H54 (cell line): ENCODE measurements at regions not wholly inside any gene's neighbourhood (a gene's known extent, or its start where the extent isn't known, plus 50 kb on each side); places are given as distances from the start of the nearest gene placed in this dataset.
"Not testable (repeated sequence)": the region's sequence is repeated elsewhere in the genome, so short reads cannot be mapped to it uniquely, and the experiment has no call there.

Experiments used
- DNase-seq: peaks from one replicate; pipeline ENCODE4 v3.0.0; 2011; ENCODE audit warnings: low spot score, mixed read lengths; ENCODE audit not compliant: insufficient read length
- FAIRE-seq: peaks from 3 replicates; lab custom pipeline; 2011; peaks lifted over from hg19 to GRCh38; lab: Jason Lieb, UNC
- POLR2A ChIP-seq: IDR thresholded peaks from 2 replicates; pipeline ENCODE4 v1.6.1; 2011; ENCODE audit warnings: low read depth, mild to moderate bottlenecking, low read length

DNA sequence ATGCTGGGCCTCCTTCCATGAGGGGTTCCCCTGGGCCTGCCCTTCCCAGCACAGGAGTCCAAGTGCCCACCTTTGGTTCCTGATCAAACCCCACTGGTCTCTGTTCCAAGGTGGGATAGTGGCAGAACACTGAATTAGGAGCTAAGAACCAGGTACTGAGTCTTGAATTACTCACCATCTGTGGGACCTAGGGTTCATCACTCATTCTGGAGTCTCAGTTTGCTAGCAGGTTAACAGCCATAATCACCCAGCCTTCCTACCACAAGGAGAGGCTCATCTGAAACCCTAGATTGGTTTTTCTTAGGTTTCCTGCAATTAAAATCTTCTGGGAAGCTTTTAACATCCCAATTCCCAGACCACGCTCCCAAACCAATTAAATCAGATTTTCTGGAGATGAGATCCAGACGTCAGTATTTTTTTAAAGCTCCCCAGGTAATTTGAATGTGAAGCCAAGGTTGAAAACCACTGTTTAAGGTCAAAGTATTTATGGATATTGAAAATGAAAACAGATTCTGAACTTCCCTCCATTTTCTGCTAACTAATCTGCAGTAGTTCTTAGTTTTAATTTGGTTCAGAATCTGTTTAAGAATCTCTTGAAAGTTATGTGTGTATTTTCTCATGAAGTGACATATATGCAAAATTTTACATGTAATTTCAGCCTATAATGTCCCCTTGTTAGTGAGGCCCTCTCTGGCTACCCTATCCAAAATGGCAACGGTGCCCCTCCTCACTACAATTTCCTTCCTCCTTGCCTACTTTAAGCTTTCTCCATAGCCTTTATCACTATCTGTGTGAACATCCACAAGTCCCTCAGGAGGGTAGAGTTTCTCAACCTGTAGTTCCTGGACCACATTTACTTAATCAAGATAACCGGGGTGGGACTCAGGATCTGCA is 166.5 kb upstream of the CXCR4 start:
- TF ChIP-seq POLR2A: no peak
- FAIRE-seq (no peak), DNase-seq (no peak)

DNA sequence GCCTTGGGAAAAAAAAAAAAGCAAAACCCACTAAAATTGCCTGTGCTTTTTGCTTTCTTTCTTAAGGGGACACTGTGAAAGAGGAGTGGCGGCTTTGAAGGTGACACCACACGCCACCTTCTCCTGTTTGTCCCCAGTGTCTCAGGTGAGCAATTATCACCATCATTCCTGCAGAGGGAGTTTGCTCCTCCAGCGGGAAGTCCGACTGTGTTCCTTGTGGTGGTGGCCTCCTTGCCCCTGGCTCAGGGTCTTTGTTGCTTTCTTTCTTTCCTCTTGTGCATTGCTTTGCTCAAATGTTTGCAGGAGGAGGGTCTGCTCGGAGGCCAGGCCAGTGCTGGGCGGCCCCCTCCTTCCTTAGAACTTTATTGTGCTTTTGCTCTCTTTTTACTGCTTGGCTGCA is 164.3 kb upstream of the CXCR4 start:
- DNase-seq (no peak), FAIRE-seq (no peak)
- TF ChIP-seq POLR2A: no peak

DNA sequence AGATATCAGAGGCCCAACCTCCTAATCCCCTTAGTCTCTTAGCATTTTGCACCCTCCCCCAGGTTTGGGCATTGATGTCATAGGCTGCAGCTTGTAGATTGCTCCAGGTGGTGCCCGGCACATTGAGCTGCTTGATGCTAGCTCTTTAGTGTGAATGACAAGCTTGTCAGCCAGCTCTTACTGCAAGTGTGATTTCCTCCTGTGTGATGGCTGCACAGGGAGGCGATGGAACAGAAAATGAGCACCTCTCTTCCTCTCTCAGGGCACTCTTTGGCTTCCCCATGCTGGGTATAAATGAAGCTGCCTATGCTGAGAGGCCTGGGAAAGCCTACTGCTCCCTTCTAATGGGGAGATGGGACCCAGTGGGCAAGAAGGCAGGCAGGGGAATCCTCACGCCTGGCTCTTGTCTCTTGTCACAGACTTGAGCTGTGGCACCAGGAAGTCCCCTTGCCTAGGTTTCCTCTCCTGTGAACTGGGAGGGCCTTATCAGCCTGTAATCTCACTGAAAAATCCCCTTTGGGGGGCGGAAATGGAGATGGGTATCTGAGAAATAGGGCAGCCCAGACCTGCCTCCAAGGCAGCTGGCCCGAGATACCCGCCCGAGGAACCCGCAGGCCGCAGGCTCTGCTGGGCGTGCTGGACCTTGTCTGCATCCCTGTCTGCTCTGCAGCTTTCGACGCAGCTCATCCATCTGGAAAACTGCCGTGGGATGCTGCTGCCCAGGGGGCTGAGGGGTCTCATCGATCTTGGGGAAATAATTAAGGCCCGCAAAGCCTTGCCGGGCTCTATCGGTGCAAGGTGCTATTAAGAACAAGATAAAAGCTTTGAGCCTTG is 163.5 kb upstream of the CXCR4 start:
- no peak for TF ChIP-seq POLR2A
- FAIRE-seq (no peak), DNase-seq (no peak)

DNA sequence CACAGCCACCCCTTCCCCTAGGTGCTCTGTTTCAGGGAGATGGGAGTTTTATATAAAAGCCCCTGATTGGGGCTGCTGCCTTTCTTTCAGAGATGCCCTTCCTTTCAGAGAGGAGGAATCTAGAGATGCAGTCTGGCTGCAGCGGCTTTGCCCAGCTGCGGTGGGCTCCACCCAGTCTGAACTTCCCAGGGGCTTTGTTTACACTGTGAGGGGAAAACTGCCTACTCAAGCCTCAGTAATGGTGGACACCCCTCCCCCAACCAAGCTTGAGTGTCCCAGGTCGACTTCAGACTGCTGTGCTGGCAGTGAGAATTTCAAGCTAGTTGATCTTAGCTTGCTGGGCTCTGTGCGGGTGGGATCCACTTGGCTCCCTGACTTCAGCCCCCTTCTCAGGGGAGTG is 148.4 kb upstream of the CXCR4 start:
- not testable (repeated sequence) for DNase-seq, FAIRE-seq

DNA sequence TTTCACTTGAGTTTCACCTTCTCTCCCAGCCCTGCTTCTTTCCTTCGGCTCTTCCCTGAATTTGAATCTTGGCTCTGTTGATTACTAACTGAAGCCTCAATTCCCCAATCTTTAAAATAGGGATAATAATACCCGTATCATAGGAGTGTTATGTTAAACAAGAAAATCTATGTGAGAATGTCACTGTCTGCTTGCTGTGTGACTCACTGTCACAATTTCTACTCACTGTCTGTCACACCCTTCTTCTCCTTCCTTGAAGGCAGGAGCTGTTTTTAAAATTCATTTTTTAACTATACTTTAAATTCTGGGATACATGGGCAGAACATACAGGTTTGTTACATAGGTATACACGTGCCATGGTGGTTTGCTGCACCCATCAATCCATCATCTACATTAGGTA is 141.6 kb upstream of the CXCR4 start:
- TF ChIP-seq POLR2A: no peak
- DNase-seq (no peak), FAIRE-seq (no peak)

DNA sequence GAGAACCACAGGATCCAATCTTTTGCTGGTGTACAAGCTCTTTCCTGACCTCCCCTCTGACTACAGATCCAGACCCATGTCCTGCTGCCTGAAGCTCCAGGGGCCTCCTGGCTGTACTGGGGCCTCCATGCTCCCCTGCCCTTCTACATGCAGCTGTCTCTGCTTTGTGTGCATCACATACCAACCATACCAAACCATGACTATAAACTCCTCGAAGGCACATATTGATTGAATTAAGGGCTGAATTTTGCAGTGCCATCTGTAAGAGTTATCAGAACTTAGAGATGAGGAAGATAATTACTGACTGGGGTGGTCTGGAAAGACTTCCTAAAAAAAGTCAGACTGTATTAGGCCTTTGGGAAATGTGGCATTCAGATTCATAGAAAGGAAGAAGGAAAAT is 139.9 kb upstream of the CXCR4 start:
- TF ChIP-seq POLR2A: no peak
- no peak for DNase-seq
- FAIRE-seq: no peak

DNA sequence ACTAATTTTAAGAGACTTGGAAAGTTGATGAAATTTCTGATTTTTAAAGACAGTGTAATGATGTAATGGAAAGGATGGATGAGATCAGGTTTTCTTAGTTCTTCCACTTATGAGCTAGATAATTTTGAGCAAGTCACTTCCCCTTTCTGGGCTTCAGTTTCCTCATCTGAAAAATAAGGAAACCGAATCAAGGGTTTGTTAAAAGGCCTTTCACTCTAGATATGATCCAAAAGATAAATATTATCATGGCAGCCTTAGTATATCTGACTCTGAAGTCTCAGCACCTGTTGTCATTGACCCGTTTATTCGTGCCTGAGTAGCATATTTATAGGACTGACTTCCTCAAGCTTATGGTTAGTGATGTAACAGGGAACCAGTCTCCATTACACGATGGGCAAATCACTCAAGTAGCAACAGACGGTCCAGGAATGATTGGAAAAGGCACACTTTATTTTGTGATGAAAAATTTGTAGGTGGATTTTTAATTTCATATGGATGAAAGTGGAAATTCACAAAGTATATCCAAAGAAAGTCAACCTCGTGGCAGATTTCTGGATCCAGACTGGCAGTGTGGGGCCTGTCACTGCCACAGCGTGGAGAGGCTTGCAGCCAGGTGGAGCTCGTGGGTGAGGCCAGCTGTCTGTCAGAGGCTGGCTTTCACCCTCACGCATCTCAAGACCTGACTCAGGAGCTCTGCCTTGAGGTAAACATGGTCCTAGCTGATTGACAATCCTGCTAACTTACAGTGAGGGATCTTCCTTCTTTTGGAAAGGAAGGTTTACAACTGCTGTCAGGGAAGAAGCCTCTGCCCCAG is 137.9 kb upstream of the CXCR4 start:
- FAIRE-seq: no peak
- DNase-seq: no peak
- TF ChIP-seq POLR2A: no peak

DNA sequence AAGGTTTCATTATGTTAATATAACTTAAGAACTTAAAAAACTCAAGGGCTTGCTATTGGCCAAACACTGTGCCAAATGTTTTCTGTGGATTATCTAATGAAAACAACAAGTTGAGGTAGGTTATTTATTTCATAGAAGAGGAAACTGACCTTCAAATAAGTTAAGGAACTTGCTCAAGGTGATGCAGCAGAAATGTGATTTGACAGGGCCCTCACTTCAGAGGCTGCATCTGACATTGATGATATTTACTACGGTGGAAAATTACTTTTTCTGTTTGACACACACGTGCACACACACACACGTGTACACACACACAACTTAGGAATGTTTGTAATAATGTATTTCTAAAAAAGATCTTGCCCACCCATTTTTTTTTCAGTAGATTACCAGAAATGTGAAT is 137.2 kb upstream of the CXCR4 start:
- FAIRE-seq (no peak), DNase-seq (no peak)
- no peak for TF ChIP-seq POLR2A

DNA sequence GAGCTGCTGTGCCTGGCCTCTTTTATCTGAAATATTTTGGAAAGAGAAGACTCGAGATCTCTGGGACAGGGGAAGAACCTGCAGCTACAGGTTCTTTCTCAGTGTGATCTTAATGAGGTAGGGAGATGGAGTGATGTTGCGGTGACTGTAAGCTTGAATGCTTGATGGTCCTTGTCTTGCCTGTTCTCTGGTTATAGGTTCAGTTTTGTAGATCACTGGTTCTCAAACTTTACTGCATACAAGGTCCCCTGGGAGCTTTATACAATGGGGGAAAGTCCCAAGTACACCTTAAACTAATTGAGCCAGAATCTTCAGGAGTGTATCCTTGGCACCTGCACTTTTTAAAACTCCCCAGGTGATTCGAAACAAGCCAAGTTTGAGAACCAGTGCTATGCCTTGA is 136.7 kb upstream of the CXCR4 start:
- DNase-seq (no peak), FAIRE-seq (no peak)

DNA sequence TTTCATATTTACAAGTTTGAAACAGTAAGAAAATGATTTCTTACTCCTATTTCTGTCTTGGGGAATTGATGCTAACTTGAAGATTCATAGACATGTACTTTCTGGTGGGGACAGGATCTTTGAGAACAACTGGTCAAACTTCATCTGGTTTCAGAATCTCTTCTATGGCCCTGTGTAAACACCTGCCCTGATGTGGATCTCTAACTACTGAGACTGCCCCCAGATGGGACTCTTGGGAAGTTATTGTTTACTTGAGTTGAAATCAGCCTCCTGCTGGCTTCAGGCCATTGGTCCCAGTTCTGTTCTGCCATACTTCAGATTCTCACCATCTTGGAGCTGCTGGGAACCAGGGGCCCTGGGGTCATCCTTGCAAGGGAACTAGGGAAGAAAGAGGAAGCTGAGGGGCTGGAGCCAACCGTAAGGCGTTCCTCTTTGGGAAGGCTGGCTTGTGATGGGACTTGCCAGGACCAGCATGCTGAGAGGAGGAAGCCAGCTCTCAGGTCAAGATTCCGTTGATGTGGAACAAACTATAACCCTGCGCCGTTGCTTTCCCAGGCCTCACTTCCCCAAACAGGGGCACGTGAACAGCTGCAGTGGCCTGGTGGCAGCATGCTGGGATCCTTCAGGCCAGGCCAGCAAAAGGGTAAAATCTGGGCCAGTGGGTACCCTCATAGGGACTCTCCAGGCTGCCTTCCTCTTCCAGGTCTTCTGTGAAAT is 135.5 kb upstream of the CXCR4 start:
- FAIRE-seq: no peak
- DNase-seq: no peak
- no peak for TF ChIP-seq POLR2A

More for the DNA sequence above, 136.7 kb upstream of the CXCR4 start:
- no peak for TF ChIP-seq POLR2A

DNA sequence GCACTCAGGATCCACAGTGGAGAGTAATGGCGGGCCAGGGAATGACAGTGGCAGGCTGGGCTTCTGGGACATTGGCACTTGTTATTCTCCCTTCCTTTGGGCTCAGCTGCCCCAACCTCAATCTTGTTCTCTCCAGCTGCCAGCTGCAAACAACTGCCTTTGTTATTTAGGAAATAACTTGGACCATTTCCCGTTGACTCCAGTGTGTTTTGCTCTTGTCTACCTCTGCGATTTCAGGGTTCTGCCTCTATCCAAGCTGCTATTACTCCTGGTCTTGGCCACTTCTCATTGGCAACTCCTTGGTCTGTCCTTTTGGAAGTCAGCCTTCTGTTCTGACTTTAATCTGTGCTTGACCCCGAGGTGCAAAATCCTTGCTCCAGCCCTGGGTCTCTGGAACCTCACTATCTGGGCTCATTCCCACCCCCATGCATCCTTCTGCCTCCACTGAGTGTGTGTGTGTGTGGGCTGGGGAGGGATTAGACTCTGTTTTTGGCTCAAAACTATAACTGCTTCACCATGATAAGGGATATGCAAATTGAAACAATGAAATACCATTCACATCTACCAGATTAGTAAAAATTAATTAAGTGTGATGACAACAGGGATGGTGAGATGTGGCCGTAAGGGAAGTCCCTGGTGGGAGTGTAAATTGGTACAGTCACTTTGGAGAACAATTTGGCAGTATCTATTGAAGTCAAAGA is 134.1 kb upstream of the CXCR4 start:
- FAIRE-seq: no peak
- no peak for TF ChIP-seq POLR2A

DNA sequence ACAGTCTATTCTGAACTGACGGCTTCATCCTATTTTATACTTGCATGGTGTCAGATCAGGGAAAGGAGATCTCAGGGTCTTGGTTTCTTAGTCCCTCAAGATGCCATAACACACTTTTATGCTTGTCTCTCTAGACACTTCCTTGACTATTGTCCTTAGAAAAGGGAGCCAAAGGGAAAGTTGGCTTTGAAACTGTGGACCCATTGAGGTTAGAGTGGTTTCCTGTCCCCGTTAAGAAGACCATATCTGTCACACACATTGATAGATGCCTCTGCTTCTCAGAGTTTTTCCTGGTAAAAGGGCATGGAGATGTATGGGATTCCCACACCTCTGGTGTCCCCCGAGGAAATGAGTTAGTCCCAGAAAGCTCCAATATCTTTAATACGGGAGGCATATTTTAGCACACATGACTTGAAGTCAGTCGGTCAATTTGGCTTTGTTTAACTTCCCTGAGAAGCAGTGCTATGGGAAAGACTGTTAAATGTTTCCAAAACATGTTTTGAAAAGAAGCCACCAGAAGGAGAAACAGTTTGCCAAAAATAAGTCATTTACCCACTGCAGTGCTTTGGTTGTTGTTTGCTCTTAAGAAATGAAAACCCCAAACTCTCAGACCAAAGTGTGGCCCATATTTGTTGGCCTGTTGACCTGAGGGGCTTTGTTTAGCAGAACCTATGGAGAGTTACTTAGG is 133.4 kb upstream of the CXCR4 start:
- TF ChIP-seq POLR2A: no peak
- DNase-seq (no peak), FAIRE-seq (no peak)

More for the DNA sequence above, 134.1 kb upstream of the CXCR4 start:
- DNase-seq: no peak
